ENCODE measurements at regions not wholly inside any gene's neighbourhood (a gene's known extent, or its start where the extent isn't known, plus 50 kb on each side); places are given as distances from the start of the nearest gene placed in this dataset.
"Not testable (repeated sequence)": the region's sequence is repeated elsewhere in the genome, so short reads cannot be mapped to it uniquely, and the experiment has no call there.

- no peak for DNase-seq
Measured at GRCh38 chr2:191476901-191477300, 201.0 kb upstream of the NABP1 start.

DNA sequence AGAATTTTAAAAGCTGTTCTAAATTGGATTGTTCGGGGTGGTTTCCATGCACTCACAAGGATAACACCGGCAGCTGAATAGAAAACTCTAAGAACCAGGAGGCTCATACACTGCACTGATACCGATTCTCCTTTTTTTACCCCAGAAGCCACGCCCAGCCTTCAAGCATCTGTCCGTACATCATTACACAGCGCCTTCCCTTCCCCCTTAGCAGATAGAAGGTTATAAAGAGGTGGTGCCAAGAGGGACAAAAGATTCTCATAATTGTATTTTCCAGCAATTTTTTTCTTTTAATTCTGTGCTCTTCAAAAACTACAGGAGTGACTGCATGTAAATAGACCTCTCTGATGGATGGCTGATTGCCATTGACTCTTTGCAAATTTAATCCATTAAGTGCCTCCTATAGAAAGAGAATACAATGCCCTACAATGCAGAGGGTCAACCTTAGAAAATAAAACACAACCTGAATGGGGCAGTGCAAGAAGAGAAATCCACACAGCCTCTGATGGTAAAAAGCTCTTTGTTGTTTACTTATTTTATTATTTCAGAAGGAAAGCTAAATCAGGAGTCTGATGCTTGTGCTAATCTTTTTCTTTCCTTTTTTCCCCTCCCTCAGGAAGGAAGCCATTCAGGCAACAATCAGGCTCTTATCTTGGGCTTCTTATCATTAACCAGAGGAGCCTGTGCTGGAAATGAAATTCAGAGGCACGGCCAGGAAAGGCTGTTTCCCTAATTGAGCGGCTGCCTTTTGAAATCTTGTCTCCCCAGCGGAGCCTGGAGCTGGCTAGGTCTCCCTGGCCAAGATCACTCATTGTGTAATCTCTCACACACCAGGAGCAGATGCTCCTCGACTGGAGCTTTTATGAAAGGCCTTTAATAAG lies 198.9 kb upstream of the NABP1 start:
- no peak for DNase-seq

DNA sequence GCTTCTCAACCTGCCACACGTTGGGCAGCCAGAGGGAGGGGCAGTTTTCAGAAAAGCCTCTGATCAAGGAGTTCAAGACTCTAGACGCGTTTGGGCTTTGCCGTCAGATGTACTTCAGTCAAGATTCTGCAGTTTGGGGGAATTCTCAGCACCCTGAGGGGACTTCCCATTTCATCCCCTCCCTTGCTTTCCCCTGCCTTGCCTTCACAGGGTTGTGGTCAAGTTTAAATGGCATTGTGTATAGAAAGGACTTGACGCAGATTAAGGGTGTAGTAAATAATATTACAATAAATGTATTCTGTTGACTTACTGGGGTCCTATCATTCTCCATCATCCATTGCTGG lies 198.3 kb upstream of the NABP1 start:
- no peak for DNase-seq

- DNase-seq = no peak
Measured at GRCh38 chr2:191481305-191482070, 196.4 kb upstream of the NABP1 start.

DNA sequence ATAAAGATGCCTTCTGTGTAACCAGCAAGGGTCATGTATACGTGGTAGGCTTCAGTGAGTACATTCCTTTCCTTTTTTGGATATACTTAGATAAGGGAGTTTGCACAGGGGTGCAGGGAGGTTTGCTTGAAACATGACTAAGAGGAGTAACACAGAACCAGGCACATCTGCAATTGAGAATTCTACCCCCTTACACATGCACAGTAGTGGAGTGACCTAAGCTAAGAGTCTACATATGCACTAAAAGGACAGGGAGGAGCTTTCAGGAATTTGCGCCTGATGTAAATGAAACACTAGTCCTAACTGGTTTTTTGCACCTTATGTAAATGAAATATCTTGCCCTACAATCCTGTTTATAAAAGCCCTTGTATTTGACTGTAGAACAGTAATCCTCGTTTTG lies 194.8 kb upstream of the NABP1 start:
- DNase-seq = no peak

DNA sequence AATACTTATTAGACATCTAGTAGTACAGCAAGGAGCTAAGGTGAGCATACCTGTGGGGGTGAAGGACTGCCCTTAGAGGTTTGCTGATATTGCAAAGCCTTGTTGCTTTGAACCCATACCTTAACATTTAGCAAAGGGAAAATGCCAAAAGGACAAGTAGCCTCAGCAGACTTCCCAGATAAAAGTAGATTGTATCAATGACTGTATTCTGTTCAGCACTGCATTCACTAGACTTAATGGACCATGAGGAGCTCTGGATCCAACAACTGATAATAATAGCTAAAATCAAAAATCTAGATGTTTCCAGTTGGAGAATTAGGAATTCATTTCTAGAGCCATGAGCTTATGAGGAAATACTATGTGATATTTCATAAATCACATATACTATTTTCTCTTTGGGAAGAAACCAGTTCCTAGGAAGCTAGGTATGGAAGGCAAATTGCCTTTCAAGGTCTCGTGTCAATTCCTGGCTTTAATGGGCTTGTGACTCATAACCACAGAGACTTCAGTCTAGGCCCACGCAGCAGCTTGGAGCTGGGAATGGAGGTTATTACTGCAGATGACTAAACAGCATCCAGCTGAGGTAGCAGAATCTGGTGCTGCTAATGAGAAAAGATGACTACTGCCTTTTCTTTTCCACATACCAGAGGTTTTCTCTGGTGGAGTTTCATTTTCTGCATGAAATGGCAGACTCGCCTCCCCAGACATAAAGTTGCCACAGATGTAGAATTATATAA lies 191.2 kb upstream of the NABP1 start:
- no peak for DNase-seq

GRCh38 chr2:191488135-191488534 lies 189.8 kb upstream of the NABP1 start:
- DNase-seq = no peak

GRCh38 chr2:191489177-191489576 lies 188.8 kb upstream of the NABP1 start:
- DNase-seq = no peak

DNA sequence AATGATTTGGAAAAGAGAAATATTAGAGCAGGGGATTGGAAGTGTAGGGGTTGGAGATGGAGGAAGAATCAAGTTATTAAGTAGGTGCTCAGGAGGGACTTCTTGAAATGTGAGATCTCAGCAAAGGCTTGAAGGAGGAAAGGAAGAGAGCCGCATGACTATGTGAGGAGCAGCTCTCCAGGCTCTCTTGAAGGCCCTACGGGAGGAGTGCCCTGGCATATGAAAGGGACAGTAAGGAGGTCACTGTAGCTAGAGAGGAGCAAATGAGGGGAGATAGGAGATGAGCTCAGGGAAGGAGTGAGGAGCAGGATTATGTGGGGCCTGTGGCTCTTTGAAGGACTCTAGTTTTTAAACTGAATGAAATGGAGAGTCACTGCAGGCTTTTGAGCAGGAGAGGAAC lies 181.1 kb upstream of the NABP1 start:
- no peak for DNase-seq

DNA sequence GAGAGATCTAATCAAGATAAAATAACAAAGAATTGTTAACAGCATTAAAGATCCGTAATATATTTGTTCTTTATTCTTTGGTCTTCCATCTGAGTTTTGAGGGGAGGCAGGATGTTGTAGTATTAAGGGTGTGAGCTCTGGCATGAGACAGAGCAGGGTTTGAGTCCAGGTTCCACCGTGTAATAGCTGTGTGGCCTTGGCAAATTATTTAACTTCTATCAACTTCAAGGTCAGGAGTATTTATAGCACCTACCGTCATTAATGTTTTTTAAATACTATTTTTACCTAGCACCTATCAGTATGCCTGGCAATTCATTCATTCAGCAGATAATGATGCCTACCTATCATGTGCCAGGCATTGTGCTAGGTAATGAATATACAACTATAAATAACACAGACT lies 180.1 kb upstream of the NABP1 start:
- DNase-seq = no peak

DNA sequence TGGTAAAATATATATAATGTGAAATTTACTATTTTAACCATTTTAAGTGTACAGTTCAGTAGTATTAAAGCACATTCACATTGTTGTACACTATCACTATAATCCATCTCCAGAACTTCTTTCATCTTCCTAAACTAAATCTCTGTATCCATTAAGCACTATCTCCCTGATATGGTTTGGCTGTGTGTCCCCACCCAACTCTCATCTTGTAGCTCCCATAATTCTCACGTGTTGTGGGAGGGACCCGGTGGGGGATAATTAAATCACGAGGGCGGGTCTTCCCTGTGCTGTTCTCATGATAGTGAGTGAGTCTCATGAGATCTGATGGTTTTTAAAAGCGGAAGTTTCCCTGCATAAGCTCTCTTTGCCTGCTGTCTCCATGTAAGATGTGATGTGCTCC lies 178.9 kb upstream of the NABP1 start:
- no peak for DNase-seq

DNA sequence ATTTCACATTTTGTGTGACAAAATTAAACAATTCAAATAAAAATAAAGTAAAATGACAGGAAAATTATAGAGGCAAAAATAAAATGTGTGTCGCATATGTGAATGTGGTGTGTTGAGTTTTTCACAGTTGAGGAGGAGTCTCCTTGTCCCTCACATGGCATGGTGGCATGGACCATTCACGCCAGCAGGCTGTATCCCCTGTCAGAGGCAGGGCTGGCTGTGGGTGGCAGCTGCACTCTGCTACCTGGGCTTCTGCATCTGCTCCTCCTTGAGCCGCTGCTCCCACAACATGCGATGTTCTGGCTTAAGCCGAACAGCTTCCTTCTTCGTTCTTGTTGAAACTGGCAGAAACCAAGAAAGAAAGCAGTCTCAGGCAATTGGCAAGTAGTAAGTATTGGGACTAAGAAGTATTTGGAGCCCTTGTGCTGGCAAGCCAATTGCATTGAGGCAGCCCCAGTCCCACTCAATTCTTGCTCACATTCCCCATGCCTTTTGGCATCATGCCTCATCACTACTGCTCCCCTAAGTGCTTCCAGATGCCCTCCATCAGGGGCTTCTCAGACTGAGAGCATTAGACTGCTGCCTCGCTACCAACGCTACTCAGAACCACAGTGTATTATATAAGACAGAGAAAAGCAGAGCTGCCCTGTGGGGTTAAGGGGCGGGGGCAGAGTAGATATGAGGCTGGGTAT lies 177.9 kb upstream of the NABP1 start:
- no peak for DNase-seq

- no peak for DNase-seq
Measured at GRCh38 chr2:191500566-191500883, 177.4 kb upstream of the NABP1 start.

DNA sequence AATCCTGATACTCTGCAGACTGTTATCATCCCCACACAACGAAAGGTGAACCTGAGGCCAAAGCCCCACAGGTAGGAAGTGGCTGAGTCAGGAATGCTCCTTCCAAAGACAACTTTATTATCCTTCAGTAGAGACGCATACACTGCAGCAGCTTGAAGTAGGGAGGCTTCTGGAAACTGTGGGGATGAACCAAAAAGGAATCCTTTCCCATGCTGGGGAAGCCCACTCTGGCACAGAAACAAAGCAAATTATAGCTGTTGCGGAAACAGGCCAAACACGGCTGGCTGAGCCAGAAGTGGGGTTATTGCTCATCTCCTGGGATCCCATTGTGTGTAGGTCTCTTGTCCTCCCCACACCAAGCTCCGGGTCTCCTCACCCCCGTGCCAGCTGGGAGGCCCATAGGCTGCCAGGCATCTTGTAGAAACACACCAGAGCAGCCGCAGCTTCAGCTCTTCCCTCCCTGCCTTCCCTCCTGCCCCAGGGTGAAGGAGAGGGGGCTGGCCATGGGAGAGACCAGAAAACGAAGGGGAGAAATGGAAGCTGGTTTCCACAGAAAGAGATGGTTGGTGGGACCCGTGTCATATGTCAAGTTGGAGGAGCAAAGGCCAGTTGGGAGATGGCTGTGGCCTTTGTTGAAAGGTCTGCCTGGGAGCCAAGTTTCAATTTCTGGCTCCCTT lies 176.9 kb upstream of the NABP1 start:
- DNase-seq = no peak

DNA sequence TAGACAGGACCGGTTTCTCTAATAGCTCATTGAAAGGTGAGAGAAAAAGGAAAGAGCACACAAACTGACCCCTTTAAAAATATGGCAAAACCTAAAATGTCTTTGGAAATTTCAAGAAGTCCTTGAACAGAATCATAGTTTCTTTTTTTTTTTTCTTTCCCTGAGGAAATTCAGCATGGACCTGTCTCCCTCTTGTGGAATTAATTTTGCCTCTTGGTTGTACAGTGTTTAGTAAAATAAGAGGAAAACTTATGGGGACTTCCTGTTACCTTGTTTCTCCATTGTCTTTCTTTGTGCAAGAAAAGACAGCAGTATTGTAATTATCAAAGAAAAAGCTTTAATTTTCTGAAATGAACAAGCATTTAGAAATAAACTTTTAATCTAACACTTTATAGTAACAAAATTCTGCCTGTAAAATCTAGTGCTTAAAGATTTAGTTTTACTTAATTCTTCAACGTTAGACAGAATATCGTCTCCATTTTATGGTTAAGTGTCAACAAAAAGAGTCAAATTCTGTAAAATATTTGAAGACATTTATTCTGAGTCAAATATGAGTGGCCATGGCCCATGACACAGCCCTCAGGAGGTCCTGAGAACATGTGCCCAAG lies 176.3 kb upstream of the NABP1 start:
- no peak for DNase-seq

- no peak for DNase-seq
Measured at GRCh38 chr2:191506515-191506914, 171.4 kb upstream of the NABP1 start.

- not testable (repeated sequence) for DNase-seq
Measured at GRCh38 chr2:191507252-191507853, 170.6 kb upstream of the NABP1 start.

- no peak for DNase-seq
Measured at GRCh38 chr2:191508738-191509137, 169.2 kb upstream of the NABP1 start.

DNA sequence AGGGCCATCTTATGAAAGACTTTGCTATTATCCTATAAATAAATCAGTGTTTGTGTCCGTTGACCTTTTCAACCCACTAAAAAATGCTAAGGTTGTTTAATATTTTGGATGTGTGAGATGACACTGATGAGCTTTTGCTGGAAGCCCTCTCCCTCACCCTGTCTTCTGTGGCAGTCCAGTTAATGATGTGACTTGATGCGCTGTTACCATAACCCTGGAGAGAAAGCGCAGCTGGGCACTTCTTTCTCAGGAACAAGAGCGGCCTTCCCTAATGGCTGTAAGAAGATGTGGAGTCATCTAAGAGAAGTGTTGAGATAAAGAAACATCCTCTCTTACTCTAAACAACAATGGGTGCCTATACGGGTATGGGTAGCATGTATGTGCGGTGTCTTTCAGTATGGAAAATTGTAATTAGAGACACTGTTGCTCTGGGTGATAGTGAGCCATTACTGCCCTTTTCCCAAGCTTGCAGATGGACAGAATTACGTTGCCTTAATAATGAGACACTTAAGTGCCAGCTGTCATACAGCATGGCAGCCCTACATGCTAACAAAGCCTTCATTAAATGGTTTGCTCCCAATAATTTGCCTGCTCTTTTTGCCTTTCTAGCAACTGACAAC lies 165.6 kb upstream of the NABP1 start:
- no peak for DNase-seq

DNA sequence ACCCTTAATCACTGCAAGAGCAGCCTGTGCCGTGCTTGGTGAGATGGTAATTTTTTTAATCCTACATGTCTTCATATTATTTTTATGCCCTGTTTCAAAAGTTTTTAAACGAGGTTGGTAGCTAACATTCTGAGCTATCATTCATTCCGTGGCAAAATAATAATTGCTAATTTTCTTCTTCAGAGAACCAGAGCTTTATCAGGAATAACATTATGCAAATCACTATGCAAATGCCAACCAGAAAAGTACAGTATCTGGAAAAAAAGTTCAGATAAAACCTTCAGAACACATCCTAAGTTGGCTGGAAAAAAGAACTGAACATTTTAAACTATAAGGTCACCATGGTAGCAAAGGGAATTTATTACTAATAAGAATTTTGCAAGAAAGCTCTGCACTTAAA lies 165.1 kb upstream of the NABP1 start:
- DNase-seq = no peak

GRCh38 chr2:191514613-191515012 lies 163.3 kb upstream of the NABP1 start:
- no peak for DNase-seq
